HEK293 (cell line): ENCODE measurements at regions not wholly inside any gene's neighbourhood (a gene's known extent, or its start where the extent isn't known, plus 50 kb on each side); places are given as distances from the start of the nearest gene placed in this dataset.
"Not testable (repeated sequence)": the region's sequence is repeated elsewhere in the genome, so short reads cannot be mapped to it uniquely, and the experiment has no call there.

Source experiments
- CTCF ChIA-PET: fragments of 350-600 bp; formaldehyde crosslinking; extraction: SDS; loops from one replicate; lab custom pipeline; 2021; ENCODE audit warnings: antibody characterized with exemption; lab: Yijun Ruan, JAX
- POLR2A ChIA-PET: fragments of 300-600 bp; formaldehyde crosslinking; extraction: SDS; loops from one replicate; lab custom pipeline; 2020; ENCODE audit warnings: antibody characterized with exemption, inconsistent platforms; lab: Yijun Ruan, JAX
- H3K27ac ChIP-seq: fragments of 200-500 bp; sonication (Bioruptor generic); 2 replicates; pipeline ENCODE4 v1.5.1; 2014; ENCODE audit warnings: low read depth, low read length, control low read depth, inconsistent platforms; ENCODE audit errors: extremely low read depth
- H3K36me3 ChIP-seq, 2 experiments: fragments of 200-500 bp in 1 of 2; sonication (Bioruptor generic) in 1 of 2; 1 replicate in 1 of 2; 2 replicates in 1 of 2; pipeline ENCODE4 v1.5.1; 2014 to 2017; ENCODE audit warnings: inconsistent platforms in 2 of 2, low read length in 2 of 2; ENCODE audit not compliant: control insufficient read depth in 2 of 2, insufficient read depth in 1 of 2
- H3K4me1 ChIP-seq: fragments of 200-500 bp; sonication (Bioruptor generic); 2 replicates; pipeline ENCODE4 v1.5.1; 2014; ENCODE audit warnings: mild to moderate bottlenecking, low read length, inconsistent platforms; ENCODE audit not compliant: control insufficient read depth, insufficient read depth
- H3K4me3 ChIP-seq: 2 replicates; pipeline ENCODE4 v1.5.1; 2011; ENCODE audit warnings: low read depth, mild to moderate bottlenecking, control low read depth, low read length, moderate library complexity
- H3K9me3 ChIP-seq: fragments of 200-500 bp; sonication (Bioruptor generic); 2 replicates; pipeline ENCODE4 v1.5.1; 2014; ENCODE audit warnings: low read depth, low read length, inconsistent platforms; ENCODE audit not compliant: control insufficient read depth, insufficient read depth
- GFI1B ChIP-seq: fragments of 450-650 bp; formaldehyde crosslinking; IDR thresholded peaks from 2 replicates; pipeline ENCODE4 v1.5.1; 2016; ENCODE audit warnings: missing biosample characterization, missing genetic modification characterization
- GLI4 ChIP-seq: fragments of 450-650 bp; formaldehyde crosslinking; IDR thresholded peaks from 2 replicates; pipeline ENCODE4 v1.5.1; 2016; ENCODE audit warnings: missing biosample characterization, missing genetic modification characterization
- REPIN1 ChIP-seq: fragments of 450-650 bp; formaldehyde crosslinking; IDR thresholded peaks from 2 replicates; pipeline ENCODE4 v1.5.1; 2017; ENCODE audit warnings: missing biosample characterization, missing genetic modification characterization, low read depth
- ZNF664 ChIP-seq: fragments of 450-650 bp; formaldehyde crosslinking; IDR thresholded peaks from 2 replicates; pipeline ENCODE4 v1.5.1; 2016; ENCODE audit warnings: missing biosample characterization, missing genetic modification characterization
- TF ChIP-seq, protein P1 (sequence below): fragments of 450-650 bp; formaldehyde crosslinking; IDR thresholded peaks from 2 replicates; pipeline ENCODE4 v1.5.1; 2016; ENCODE audit warnings: missing biosample characterization, missing genetic modification characterization
- TF ChIP-seq, protein P2 (sequence below): fragments of 450-650 bp; formaldehyde crosslinking; IDR thresholded peaks from 2 replicates; pipeline ENCODE4 v1.5.1; 2016; ENCODE audit warnings: missing biosample characterization, missing genetic modification characterization
- TF ChIP-seq, protein P3 (sequence below): fragments of 450-650 bp; formaldehyde crosslinking; IDR thresholded peaks from 2 replicates; pipeline ENCODE4 v1.5.1; 2017; ENCODE audit warnings: missing biosample characterization, missing genetic modification characterization
- TF ChIP-seq, protein P4 (sequence below): fragments of 450-650 bp; formaldehyde crosslinking; IDR thresholded peaks from 2 replicates; pipeline ENCODE4 v1.5.1; 2016; ENCODE audit warnings: missing biosample characterization, missing genetic modification characterization
- TF ChIP-seq, protein P5 (sequence below): fragments of 450-650 bp; formaldehyde crosslinking; IDR thresholded peaks from 2 replicates; pipeline ENCODE4 v1.5.1; 2016; ENCODE audit warnings: missing biosample characterization, missing genetic modification characterization
- TF ChIP-seq, protein P6 (sequence below): fragments of 450-650 bp; formaldehyde crosslinking; IDR thresholded peaks from 2 replicates; pipeline ENCODE4 v1.5.1; 2017; ENCODE audit warnings: missing biosample characterization, missing genetic modification characterization

DNA sequence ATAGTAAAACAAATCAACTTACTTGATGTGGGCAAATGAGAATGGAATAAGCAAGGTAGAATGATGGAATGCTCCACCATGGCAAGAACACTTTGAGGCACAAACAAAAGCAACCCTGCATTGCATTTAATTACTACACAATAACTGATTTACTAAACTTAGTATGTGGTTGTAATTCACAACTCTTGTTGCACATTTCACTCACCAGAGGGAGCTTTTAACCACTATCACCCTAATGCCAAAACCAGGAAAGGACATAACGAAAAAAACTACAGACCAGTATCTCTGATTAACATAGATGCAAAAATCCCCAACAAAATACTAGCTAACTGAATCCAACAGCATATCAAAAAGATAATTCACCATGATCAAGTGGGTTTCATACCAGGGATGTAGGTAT, 659.8 kb downstream of the CPS1 start:
- Histone ChIP-seq H3K36me3 (no peaks in the 10 kb centered on the region), H3K4me3 (no peak overlapping the region), H3K9me3 (no peaks in the 10 kb centered on the region)
- POLR2A ChIA-PET: no interaction called here
- TF ChIP-seq, protein P1, sequence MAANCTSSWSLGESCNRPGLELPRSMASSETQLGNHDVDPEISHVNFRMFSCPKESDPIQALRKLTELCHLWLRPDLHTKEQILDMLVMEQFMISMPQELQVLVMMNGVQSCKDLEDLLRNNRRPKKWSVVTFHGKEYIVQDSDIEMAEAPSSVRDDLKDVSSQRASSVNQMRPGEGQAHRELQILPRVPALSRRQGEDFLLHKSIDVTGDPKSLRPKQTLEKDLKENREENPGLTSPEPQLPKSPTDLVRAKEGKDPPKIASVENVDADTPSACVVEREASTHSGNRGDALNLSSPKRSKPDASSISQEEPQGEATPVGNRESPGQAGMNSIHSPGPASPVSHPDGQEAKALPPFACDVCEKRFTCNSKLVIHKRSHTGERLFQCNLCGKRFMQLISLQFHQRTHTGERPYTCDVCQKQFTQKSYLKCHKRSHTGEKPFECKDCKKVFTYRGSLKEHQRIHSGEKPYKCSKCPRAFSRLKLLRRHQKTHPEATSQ (tag by site-specific recombination): no peak
- TF ChIP-seq, protein P2, sequence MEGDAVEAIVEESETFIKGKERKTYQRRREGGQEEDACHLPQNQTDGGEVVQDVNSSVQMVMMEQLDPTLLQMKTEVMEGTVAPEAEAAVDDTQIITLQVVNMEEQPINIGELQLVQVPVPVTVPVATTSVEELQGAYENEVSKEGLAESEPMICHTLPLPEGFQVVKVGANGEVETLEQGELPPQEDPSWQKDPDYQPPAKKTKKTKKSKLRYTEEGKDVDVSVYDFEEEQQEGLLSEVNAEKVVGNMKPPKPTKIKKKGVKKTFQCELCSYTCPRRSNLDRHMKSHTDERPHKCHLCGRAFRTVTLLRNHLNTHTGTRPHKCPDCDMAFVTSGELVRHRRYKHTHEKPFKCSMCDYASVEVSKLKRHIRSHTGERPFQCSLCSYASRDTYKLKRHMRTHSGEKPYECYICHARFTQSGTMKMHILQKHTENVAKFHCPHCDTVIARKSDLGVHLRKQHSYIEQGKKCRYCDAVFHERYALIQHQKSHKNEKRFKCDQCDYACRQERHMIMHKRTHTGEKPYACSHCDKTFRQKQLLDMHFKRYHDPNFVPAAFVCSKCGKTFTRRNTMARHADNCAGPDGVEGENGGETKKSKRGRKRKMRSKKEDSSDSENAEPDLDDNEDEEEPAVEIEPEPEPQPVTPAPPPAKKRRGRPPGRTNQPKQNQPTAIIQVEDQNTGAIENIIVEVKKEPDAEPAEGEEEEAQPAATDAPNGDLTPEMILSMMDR (tag by site-specific recombination): peak; percentile 31
- TF ChIP-seq, all 188 proteins: peak for 1
- Histone ChIP-seq H3K27ac (no peak overlapping the region), H3K4me1 (no peaks in the 10 kb centered on the region)
- CTCF ChIA-PET: no interaction called here

DNA sequence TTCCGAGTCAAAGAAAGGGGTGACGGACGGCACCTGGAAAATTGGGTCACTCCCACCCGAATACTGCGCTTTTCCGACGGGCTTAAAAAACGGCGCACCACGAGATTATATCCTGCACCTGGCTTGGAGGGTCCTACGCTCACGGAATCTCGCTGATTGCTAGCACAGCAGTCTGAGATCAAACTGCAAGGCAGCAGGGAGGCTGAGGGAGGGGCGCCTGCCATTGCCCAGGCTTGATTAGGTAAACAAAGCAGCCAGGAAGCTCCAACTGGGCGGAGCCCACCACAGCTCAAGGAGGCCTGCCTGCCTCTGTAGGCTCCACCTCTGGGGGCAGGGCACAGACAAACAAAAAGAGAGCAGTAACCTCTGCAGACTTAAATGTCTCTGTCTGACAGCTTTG, 663.1 kb downstream of the CPS1 start:
- H3K9me3 ChIP-seq, H3K4me3 ChIP-seq, POLR2A ChIA-PET, CTCF ChIA-PET, H3K27ac ChIP-seq, H3K4me1 ChIP-seq, H3K36me3 ChIP-seq: not testable (repeated sequence)

DNA sequence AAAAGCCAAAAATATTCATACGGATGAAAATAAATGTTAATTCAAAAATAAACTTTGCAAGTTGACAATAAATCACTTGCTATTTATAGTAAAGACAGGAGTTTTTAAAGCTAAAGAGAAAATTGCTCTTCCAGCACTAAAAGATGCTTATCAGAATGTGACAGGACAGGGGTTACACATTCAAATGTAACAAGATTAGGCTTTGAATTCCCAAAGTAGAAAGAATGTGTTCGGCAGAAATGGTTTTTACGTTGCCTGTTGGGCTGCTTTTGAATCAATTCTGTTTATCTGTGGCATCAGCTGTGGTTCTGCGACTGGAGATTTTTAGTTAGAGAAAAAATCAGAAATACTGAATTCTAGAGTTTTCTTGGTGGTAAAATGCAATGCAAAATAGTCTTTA, 669.4 kb downstream of the CPS1 start:
- no peak overlapping the region for H3K4me3 ChIP-seq
- H3K4me1 ChIP-seq: no peaks in the 10 kb centered on the region
- ChIA-PET CTCF (no interaction called here), POLR2A (no interaction called here)
- H3K9me3 ChIP-seq: no peaks in the 10 kb centered on the region
- H3K27ac ChIP-seq: no peak overlapping the region
- TF ChIP-seq GFI1B (tag by site-specific recombination) (no peak), GLI4 (tag by site-specific recombination) (no peak), REPIN1 (tag by site-specific recombination) (no peak)
- TF ChIP-seq, protein P3, sequence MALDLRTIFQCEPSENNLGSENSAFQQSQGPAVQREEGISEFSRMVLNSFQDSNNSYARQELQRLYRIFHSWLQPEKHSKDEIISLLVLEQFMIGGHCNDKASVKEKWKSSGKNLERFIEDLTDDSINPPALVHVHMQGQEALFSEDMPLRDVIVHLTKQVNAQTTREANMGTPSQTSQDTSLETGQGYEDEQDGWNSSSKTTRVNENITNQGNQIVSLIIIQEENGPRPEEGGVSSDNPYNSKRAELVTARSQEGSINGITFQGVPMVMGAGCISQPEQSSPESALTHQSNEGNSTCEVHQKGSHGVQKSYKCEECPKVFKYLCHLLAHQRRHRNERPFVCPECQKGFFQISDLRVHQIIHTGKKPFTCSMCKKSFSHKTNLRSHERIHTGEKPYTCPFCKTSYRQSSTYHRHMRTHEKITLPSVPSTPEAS (tag by site-specific recombination): no peak
- TF ChIP-seq, protein P4, sequence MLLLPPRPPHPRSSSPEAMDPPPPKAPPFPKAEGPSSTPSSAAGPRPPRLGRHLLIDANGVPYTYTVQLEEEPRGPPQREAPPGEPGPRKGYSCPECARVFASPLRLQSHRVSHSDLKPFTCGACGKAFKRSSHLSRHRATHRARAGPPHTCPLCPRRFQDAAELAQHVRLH (tag by site-specific recombination): no peak
- TF ChIP-seq, protein P5, sequence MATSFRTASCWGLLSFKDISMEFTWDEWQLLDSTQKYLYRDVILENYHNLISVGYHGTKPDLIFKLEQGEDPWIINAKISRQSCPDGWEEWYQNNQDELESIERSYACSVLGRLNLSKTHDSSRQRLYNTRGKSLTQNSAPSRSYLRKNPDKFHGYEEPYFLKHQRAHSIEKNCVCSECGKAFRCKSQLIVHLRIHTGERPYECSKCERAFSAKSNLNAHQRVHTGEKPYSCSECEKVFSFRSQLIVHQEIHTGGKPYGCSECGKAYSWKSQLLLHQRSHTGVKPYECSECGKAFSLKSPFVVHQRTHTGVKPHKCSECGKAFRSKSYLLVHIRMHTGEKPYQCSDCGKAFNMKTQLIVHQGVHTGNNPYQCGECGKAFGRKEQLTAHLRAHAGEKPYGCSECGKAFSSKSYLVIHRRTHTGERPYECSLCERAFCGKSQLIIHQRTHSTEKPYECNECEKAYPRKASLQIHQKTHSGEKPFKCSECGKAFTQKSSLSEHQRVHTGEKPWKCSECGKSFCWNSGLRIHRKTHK (tag by site-specific recombination): no peak
- TF ChIP-seq, protein P6, sequence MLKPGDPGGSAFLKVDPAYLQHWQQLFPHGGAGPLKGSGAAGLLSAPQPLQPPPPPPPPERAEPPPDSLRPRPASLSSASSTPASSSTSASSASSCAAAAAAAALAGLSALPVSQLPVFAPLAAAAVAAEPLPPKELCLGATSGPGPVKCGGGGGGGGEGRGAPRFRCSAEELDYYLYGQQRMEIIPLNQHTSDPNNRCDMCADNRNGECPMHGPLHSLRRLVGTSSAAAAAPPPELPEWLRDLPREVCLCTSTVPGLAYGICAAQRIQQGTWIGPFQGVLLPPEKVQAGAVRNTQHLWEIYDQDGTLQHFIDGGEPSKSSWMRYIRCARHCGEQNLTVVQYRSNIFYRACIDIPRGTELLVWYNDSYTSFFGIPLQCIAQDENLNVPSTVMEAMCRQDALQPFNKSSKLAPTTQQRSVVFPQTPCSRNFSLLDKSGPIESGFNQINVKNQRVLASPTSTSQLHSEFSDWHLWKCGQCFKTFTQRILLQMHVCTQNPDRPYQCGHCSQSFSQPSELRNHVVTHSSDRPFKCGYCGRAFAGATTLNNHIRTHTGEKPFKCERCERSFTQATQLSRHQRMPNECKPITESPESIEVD (tag by site-specific recombination): no peak
- H3K36me3 ChIP-seq: no peaks in the 10 kb centered on the region

DNA sequence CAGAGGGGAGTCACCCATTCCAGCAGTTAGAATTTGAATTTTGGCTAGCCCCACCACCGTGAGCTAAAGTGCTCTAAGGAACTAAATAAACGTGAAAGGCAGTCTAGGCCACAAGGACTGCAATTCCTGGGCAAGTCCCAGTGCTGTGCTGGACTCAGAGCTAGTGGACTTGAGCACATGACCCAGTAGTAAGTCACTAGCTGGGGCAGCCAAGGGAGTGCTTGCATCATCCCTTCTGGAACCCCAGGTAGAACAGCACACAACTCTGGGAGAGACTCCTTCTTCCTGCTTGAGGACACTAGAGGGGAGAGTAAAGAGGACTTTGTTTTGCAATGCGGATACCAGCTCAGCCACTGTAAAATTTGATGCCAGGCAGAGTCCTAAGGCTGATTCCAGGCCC, 672.2 kb downstream of the CPS1 start:
- no peaks in the 10 kb centered on the region for H3K36me3 ChIP-seq
- no peak overlapping the region for H3K4me3 ChIP-seq
- no peaks in the 10 kb centered on the region for H3K4me1 ChIP-seq
- H3K9me3 ChIP-seq: no peaks in the 10 kb centered on the region
- no peak for TF ChIP-seq ZNF664 (tag by site-specific recombination)
- no peak overlapping the region for H3K27ac ChIP-seq
- POLR2A ChIA-PET: no interaction called here
- CTCF ChIA-PET: no interaction called here
